ENCODE measurements at regions not wholly inside any gene's neighbourhood (a gene's known extent, or its start where the extent isn't known, plus 50 kb on each side); places are given as distances from the start of the nearest gene placed in this dataset.

GRCh38 chr11:115722711-115723110, 218.5 kb upstream of the CADM1 start:
- ChIA-PET CTCF (ENCODE audit: low intra/inter-chr PET ratio, low total read pairs) (no interaction called here), POLR2A (no interaction called here)
- in situ Hi-C loops (cut with HindIII; ENCODE audit: extremely low pct_ligation_motif_present, low pct_unique_long_range_greater_than_20kb) (no loop called here), intact Hi-C loops (cut with micrococcal nuclease; ENCODE audit: unreplicated experiment) (no loop called here)
- DNase-seq (ENCODE audit: low spot score) (no peak), FAIRE-seq (no peak), ATAC-seq (no peak)
- no peak overlapping the region for H2AFZ ChIP-seq (ENCODE audit: low read length)
- TF ChIP-seq ZNF546 (CRISPR knock-in tag; conservative IDR thresholded peaks at IDR 0.05) = no peak
- TF ChIP-seq GATAD2A (CRISPR knock-in tag; IDR thresholded peaks at IDR 0.05) = no peak
- TF ChIP-seq MAFF (IDR thresholded peaks at IDR 0.05; ENCODE audit: low read depth, low read length) = no peak
- no peak for TF ChIP-seq NFKBIZ (CRISPR knock-in tag; IDR thresholded peaks at IDR 0.05)
- TF ChIP-seq, protein P1, sequence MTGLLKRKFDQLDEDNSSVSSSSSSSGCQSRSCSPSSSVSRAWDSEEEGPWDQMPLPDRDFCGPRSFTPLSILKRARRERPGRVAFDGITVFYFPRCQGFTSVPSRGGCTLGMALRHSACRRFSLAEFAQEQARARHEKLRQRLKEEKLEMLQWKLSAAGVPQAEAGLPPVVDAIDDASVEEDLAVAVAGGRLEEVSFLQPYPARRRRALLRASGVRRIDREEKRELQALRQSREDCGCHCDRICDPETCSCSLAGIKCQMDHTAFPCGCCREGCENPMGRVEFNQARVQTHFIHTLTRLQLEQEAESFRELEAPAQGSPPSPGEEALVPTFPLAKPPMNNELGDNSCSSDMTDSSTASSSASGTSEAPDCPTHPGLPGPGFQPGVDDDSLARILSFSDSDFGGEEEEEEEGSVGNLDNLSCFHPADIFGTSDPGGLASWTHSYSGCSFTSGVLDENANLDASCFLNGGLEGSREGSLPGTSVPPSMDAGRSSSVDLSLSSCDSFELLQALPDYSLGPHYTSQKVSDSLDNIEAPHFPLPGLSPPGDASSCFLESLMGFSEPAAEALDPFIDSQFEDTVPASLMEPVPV (CRISPR knock-in tag; IDR thresholded peaks at IDR 0.05) = no peak
- TF ChIP-seq ZNF879 (CRISPR knock-in tag; IDR thresholded peaks at IDR 0.05) = no peak
- no peak for TF ChIP-seq NFYC (CRISPR knock-in tag; IDR thresholded peaks at IDR 0.05)
- TF ChIP-seq CREB3 (CRISPR knock-in tag; IDR thresholded peaks at IDR 0.05) = no peak
- no peak for TF ChIP-seq ZNF780A (CRISPR knock-in tag; IDR thresholded peaks at IDR 0.05)
- TF ChIP-seq CCAR2 (optimal IDR thresholded peaks at IDR 0.05; ENCODE audit: low read depth, low read length) = no peak
- no peak for TF ChIP-seq REXO4 (CRISPR knock-in tag; IDR thresholded peaks at IDR 0.05; ENCODE audit: borderline replicate concordance)
- TF ChIP-seq ZNF557 (CRISPR knock-in tag; IDR thresholded peaks at IDR 0.05) = no peak
- TF ChIP-seq HMGA1 (CRISPR knock-in tag; conservative IDR thresholded peaks at IDR 0.05) = no peak
- TF ChIP-seq ETV5 (CRISPR knock-in tag; IDR thresholded peaks at IDR 0.05; ENCODE audit: borderline replicate concordance) = no peak
- no peak for TF ChIP-seq ZNF768 (CRISPR knock-in tag; IDR thresholded peaks at IDR 0.05)
- no peak for TF ChIP-seq ZNF781 (CRISPR knock-in tag; IDR thresholded peaks at IDR 0.05; ENCODE audit: borderline replicate concordance, not compliant biosample characterization)
- H3K9me3 ChIP-seq (ENCODE audit: low read length) = peaks cover 6% of the 10 kb centered on the region; the same call in 1 of the 2 replicates
- H3K27ac ChIP-seq (ENCODE audit: extremely low read length, insufficient read depth, low read length) = no peak overlapping the region
- no peaks in the 10 kb centered on the region for H3K4me1 ChIP-seq (ENCODE audit: insufficient read depth, low read length)
- H3K36me3 ChIP-seq (replicated peaks in 1 of 2; ENCODE audit: control insufficient read depth in 1 of 2, insufficient read depth in 2 of 2, low read length in 2 of 2) = no peaks in the 10 kb centered on the region
- H3K79me2 ChIP-seq (ENCODE audit: insufficient read depth, low read length) = no peaks in the 10 kb centered on the region
- no peak overlapping the region for H3K9ac ChIP-seq (ENCODE audit: insufficient read depth, low read depth, low read length)
- WGBS (ENCODE audit: low lambda C conversion rate) = 25% methylated on average over 4 of the region's 4 CpGs
- H3K4me2 ChIP-seq (ENCODE audit: low read depth, low read length) = no peak overlapping the region
- H4K20me1 ChIP-seq (ENCODE audit: insufficient read depth, low read length) = no peaks in the 10 kb centered on the region
- no TSS peak for BruUV-seq (replicated peaks)
- H3K27me3 ChIP-seq (ENCODE audit: control insufficient read depth in 1 of 2, insufficient read depth in 2 of 2, low read length in 2 of 2) = no peaks in the 10 kb centered on the region; a peak in 1 of 5 replicates
- H3K4me3 ChIP-seq (replicated peaks in 1 of 3; ENCODE audit: insufficient read depth in 1 of 3, low read depth in 2 of 3, low read length in 3 of 3) = no peak overlapping the region

All from HepG2 (cell line).